Transverse colon (tissue), 4 donors: ENCODE measurements at regions not wholly inside any gene's neighbourhood (a gene's known extent, or its start where the extent isn't known, plus 50 kb on each side); places are given as distances from the start of the nearest gene placed in this dataset.

ENCODE experiments used
- DNase-seq: peaks from one replicate; pipeline ENCODE4 v3.0.0-alpha.2; 2019
- H3K27ac ChIP-seq, 4 donors: fragments of 200-600 bp; sonication (generic); 2 replicates each; pipeline ENCODE4 v1.5.1; 2016 to 2018; ENCODE audit warnings: inconsistent platforms in 4 of 4
- H3K27me3 ChIP-seq: fragments of 200-600 bp; sonication (generic); 2 replicates; pipeline ENCODE4 v1.5.1; 2017; ENCODE audit warnings: inconsistent platforms
- H3K36me3 ChIP-seq, 4 donors: fragments of 200-600 bp; sonication (generic); 2 replicates each; pipeline ENCODE4 v1.5.1; 2017 to 2019; ENCODE audit warnings: inconsistent platforms in 4 of 4
- H3K4me1 ChIP-seq, 4 donors: fragments of 200-600 bp; sonication (generic); 2 replicates each; pipeline ENCODE4 v1.5.1; 2017 to 2020; ENCODE audit warnings: inconsistent platforms in 4 of 4
- H3K4me3 ChIP-seq, 4 donors: fragments of 200-600 bp; sonication (generic); 1 replicate in 1 of 4; 2 replicates in 3 of 4; pipeline versions ENCODE4 v1.5.1 to v1.6.1; 2017 to 2019; ENCODE audit warnings: inconsistent platforms in 4 of 4
- H3K9me3 ChIP-seq, 2 donors: fragments of 200-600 bp; sonication (generic); 2 replicates each; pipeline ENCODE4 v1.5.1; 2017 to 2019; ENCODE audit warnings: inconsistent platforms in 2 of 2
- CTCF ChIP-seq, 5 experiments: fragments of 200-600 bp in 3 of 5; fragments of 450-650 bp in 2 of 5; sonication (generic) in 3 of 5; IDR thresholded peaks; 1 replicate in 2 of 5; 2 replicates in 3 of 5; pipeline ENCODE4 v1.5.1; 2016 to 2017; ENCODE audit warnings: antibody characterized with exemption in 5 of 5, inconsistent platforms in 3 of 5, mild to moderate bottlenecking in 2 of 5, moderate library complexity in 1 of 5
- EP300 ChIP-seq: sonication (generic); formaldehyde crosslinking; IDR thresholded peaks from one replicate; pipeline ENCODE4 v1.6.1; 2017; ENCODE audit warnings: antibody characterized with exemption, low read depth
- POLR2A ChIP-seq: fragments of 450-650 bp; IDR thresholded peaks from one replicate; pipeline ENCODE4 v1.6.1; 2016; ENCODE audit warnings: antibody characterized with exemption, mild to moderate bottlenecking, moderate library complexity
- POLR2AphosphoS5 ChIP-seq, 3 donors: sonication (generic); formaldehyde crosslinking; IDR thresholded peaks; one replicate each; pipeline ENCODE4 v1.6.1; 2016; ENCODE audit warnings: antibody characterized with exemption in 3 of 3
- WGBS, 2 donors: methylation state at CpG; one replicate each; pipeline ENCODE4 v1.1.5; 2018; ENCODE audit warnings: low coverage in 1 of 2; 5-methylcytosine and 5-hydroxymethylcytosine counted together
- in situ Hi-C, 4 donors: fragments of 200-750 bp; cut with MboI; loops; one replicate each; pipeline versions ENCODE4 v1.15.0 to v1.15.1; 2017; ENCODE audit warnings: low sequenced_read_pairs in 3 of 4, low pct_ligation_motif_present in 1 of 4, low pct_unique_long_range_greater_than_20kb in 1 of 4
- intact Hi-C: fragments of 100-400 bp; cut with DNase I; formaldehyde crosslinking; loops from one replicate; pipeline ENCODE4 v1.15.1; 2023; ENCODE audit warnings: low total_unique reads

GRCh38 chr20:55684578-55684977, 320.7 kb downstream of the CBLN4 start:
- DNase-seq: no peak
- in situ Hi-C loops: no loop called here
- TF ChIP-seq EP300 (no peak), POLR2AphosphoS5 (IDR thresholded peaks at IDR 0.05) (no peak), POLR2A (no peak), CTCF (IDR thresholded peaks at IDR 0.05) (no peak)
- 47% methylated on average over 4 of the region's 4 CpGs; no CpG with 5 or more reads in 1 of the 2 donors for WGBS, 2 donors
- intact Hi-C loops: no loop called here
- Histone ChIP-seq H3K4me3 (no peak overlapping the region), H3K27ac (no peak overlapping the region), H3K27me3 (no peaks in the 10 kb centered on the region), H3K9me3 (no peaks in the 10 kb centered on the region), H3K4me1 (peaks cover 0 to 15% (median 3%) of the 10 kb centered on the region in 4 donors), H3K36me3 (no peaks in the 10 kb centered on the region)

DNA sequence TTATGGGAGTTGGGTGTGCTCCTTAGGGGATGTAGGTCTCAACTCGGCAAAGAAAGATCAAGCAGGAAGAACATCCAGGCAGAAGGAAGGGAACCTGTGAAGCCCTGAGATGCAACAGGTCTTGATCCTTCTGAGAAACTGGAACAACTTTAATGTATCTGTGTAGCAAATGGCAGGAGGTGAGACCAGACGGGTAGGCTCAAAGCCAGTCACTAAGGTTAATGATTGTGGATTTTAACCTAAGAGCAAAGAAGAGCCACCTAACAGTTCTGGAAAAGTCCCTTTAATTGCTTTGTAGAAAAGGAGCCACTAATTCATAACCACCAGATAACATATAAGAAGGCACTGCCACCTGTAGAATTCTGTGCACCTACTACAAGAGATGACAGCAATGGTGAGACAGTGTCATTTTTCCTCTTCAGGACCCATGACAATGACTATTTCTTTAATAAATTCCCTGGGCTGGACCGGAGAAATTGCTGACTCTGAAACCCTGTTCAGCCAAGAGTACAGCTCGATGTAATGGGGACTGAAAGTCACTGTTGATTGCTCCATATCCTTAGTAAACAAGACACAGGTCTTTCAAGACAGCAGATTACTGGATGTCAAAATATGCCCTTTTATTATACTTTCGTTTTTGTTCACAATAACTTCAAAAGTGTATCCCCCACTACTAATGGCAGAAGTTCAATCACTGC, 326.2 kb downstream of the CBLN4 start:
- Histone ChIP-seq H3K4me1 (peaks cover 0 to 13% (median 3%) of the 10 kb centered on the region in 4 donors), H3K9me3 (no peaks in the 10 kb centered on the region), H3K36me3 (no peaks in the 10 kb centered on the region), H3K4me3 (no peak overlapping the region), H3K27me3 (no peaks in the 10 kb centered on the region), H3K27ac (no peak overlapping the region)
- in situ Hi-C loops: no loop called here
- TF ChIP-seq CTCF (IDR thresholded peaks at IDR 0.05) (no peak), EP300 (no peak), POLR2AphosphoS5 (IDR thresholded peaks at IDR 0.05) (no peak), POLR2A (no peak)
- intact Hi-C loops: no loop called here
- DNase-seq: no peak
- 49 to 63% methylated on average over 2 to 5 of the region's 5 CpGs for WGBS, 2 donors

DNA sequence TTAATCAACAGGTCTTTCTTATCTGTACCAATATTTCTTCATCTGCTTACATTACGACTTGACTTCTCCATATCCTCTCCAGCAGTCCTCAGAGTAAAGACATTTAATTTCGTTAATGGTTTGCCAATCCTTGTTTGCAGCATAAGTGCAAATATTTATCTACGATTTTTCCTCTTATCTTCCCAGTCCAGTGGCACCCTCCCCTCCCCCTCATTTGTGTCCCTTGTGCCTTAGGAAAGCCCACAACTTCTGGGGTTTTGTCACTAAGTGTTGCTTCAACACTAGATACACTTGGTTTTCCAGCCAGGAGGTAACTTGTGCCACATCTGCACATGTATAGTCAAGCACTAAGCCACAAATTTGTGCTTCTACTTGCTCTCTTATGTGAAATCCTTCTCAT, 327.2 kb downstream of the CBLN4 start:
- intact Hi-C loops (no loop called here), in situ Hi-C loops (no loop called here)
- Histone ChIP-seq H3K9me3 (no peaks in the 10 kb centered on the region), H3K27me3 (no peaks in the 10 kb centered on the region), H3K4me3 (no peak overlapping the region), H3K27ac (no peak overlapping the region), H3K36me3 (no peaks in the 10 kb centered on the region), H3K4me1 (peaks cover 0 to 13% (median 3%) of the 10 kb centered on the region in 4 donors)
- TF ChIP-seq EP300 (no peak), POLR2A (no peak), CTCF (IDR thresholded peaks at IDR 0.05) (no peak), POLR2AphosphoS5 (IDR thresholded peaks at IDR 0.05) (no peak)
- peak; percentile 16 for DNase-seq
- 44% methylated on average over 3 of the region's 3 CpGs for WGBS, 2 donors

DNA sequence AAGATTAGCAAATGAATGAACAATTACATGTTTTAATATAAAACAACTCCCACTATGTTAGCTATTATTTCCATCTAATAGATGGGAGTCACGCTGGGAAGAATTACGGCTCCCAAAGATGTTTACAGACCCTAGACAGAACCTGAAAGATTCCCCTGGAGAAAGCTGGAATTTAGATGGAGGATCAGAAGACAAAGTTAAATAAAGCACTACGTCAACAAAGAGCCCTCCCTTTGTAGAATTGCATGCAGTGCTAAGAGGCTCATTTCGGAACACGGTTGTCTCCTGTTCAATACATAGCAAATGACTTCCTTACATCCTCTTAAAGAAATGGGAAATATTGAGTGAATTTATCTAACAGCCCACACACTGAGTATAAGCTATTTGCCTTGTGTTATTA, 328.3 kb downstream of the CBLN4 start:
- no peaks in the 10 kb centered on the region for H3K9me3 ChIP-seq
- H3K27ac ChIP-seq: no peak overlapping the region
- H3K4me1 ChIP-seq: peaks cover 0 to 13% (median 3%) of the 10 kb centered on the region in 4 donors
- no peak for DNase-seq
- no peak overlapping the region for H3K4me3 ChIP-seq
- intact Hi-C loops: no loop called here
- in situ Hi-C loops: no loop called here
- H3K27me3 ChIP-seq: no peaks in the 10 kb centered on the region
- no peak for TF ChIP-seq POLR2AphosphoS5 (IDR thresholded peaks at IDR 0.05)
- H3K36me3 ChIP-seq: no peaks in the 10 kb centered on the region
- 82 to 87% methylated on average over 5 of the region's 5 CpGs for WGBS, 2 donors

DNA sequence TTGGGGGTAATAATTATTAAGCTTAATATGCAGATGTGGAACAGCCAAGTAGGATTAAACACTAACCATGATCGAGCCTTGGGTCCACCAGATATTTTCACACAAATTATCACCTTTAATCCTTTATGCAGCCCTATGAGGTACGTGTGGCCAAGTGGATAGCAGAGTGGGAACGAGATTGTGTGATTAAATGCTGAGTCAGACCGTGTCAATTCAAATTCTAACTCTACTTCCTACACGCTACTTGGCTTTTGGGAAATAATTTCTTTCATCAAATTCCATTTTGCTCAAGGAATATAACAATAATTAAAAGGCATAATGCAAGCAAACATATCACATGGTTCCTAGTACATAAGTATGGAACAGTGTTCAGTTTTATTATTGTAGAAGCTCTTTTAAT, 329.2 kb downstream of the CBLN4 start:
- intact Hi-C loops (no loop called here), in situ Hi-C loops (no loop called here)
- WGBS, 2 donors: 80 to 100% methylated on average over 4 to 5 of the region's 5 CpGs
- peaks cover 0 to 13% (median 3%) of the 10 kb centered on the region in 4 donors for H3K4me1 ChIP-seq
- no peak overlapping the region for H3K4me3 ChIP-seq
- TF ChIP-seq POLR2AphosphoS5 (IDR thresholded peaks at IDR 0.05): no peak
- TF ChIP-seq EP300: no peak
- no peak for TF ChIP-seq POLR2A
- no peak for TF ChIP-seq CTCF (IDR thresholded peaks at IDR 0.05)
- H3K9me3 ChIP-seq: no peaks in the 10 kb centered on the region
- H3K36me3 ChIP-seq: no peaks in the 10 kb centered on the region
- H3K27ac ChIP-seq: no peak overlapping the region
- no peaks in the 10 kb centered on the region for H3K27me3 ChIP-seq
- no peak for DNase-seq
